ENCODE measurements at regions not wholly inside any gene's neighbourhood (a gene's known extent, or its start where the extent isn't known, plus 50 kb on each side); places are given as distances from the start of the nearest gene placed in this dataset.

DNA sequence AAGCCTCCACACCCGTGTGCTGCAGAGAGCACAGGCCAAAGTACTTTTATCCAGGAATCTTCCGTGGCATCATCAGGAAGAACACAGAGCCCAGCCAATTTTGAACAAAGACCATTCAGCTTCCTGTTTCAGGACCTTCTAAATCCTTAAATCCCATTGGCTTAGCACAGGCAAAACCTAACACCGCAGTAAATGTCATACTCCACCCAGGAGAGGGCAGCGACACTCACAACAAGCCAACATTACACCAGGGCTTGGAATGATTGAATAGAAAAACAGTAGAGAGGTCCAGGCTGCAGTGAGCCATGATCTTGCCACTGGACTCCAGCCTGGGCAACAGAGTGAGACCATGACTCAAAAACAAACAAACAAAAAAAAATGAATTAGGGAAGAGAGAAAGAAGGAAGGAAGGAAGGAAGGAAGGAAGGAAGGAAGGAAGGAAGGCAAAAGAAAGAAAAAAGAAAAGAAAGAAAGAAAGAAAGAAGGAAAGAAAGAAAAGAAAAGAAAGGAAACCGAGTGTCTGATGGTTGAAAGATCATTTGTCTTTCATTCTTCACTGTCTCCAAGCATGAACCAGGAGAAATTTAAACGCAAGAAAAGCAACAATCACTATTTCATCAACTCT, 144.6 kb upstream of the SATB2 start:
- H3K9me3 ChIP-seq (ENCODE audit: low read depth, low read length) = no peaks in the 10 kb centered on the region
- TF ChIP-seq, protein P1, sequence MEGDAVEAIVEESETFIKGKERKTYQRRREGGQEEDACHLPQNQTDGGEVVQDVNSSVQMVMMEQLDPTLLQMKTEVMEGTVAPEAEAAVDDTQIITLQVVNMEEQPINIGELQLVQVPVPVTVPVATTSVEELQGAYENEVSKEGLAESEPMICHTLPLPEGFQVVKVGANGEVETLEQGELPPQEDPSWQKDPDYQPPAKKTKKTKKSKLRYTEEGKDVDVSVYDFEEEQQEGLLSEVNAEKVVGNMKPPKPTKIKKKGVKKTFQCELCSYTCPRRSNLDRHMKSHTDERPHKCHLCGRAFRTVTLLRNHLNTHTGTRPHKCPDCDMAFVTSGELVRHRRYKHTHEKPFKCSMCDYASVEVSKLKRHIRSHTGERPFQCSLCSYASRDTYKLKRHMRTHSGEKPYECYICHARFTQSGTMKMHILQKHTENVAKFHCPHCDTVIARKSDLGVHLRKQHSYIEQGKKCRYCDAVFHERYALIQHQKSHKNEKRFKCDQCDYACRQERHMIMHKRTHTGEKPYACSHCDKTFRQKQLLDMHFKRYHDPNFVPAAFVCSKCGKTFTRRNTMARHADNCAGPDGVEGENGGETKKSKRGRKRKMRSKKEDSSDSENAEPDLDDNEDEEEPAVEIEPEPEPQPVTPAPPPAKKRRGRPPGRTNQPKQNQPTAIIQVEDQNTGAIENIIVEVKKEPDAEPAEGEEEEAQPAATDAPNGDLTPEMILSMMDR (IDR thresholded peaks at IDR 0.05; ENCODE audit: extremely low read depth, low read depth, low read length) = peak; percentile 28
- H4K20me1 ChIP-seq (ENCODE audit: insufficient read depth, low read length) = no peaks in the 10 kb centered on the region
- no peak overlapping the region for H2AFZ ChIP-seq (ENCODE audit: low read length)
- no peaks in the 10 kb centered on the region for H3K79me2 ChIP-seq (ENCODE audit: insufficient read depth, low read length)
- H3K27ac ChIP-seq (ENCODE audit: low read depth, low read length) = no peak overlapping the region
- H3K36me3 ChIP-seq (ENCODE audit: insufficient read depth, low read length) = no peaks in the 10 kb centered on the region
- no peaks in the 10 kb centered on the region for H3K4me1 ChIP-seq (ENCODE audit: insufficient read depth, low read length)
- no peak overlapping the region for H3K4me2 ChIP-seq (ENCODE audit: insufficient read depth, low read length)
- peak; percentile 84 for DNase-seq (ENCODE audit: insufficient read length, low spot score, missing footprints)
- H3K4me3 ChIP-seq (ENCODE audit: insufficient read depth, low read length) = no peak overlapping the region
- no peaks in the 10 kb centered on the region for H3K27me3 ChIP-seq (ENCODE audit: insufficient read depth, low read length)

- no peaks in the 10 kb centered on the region for H3K27me3 ChIP-seq (ENCODE audit: insufficient read depth, low read length)
These were observed 138.8 kb upstream of the SATB2 start for GRCh38 chr2:199596549-199596948.

GRCh38 chr2:199594443-199594842, 136.7 kb upstream of the SATB2 start:
- H3K4me1 ChIP-seq (ENCODE audit: insufficient read depth, low read length) = peaks cover 6% of the 10 kb centered on the region
- H4K20me1 ChIP-seq (ENCODE audit: insufficient read depth, low read length) = no peaks in the 10 kb centered on the region
- H3K9me3 ChIP-seq (ENCODE audit: low read depth, low read length) = no peaks in the 10 kb centered on the region
- H2AFZ ChIP-seq (ENCODE audit: low read length) = no peak overlapping the region
- H3K79me2 ChIP-seq (ENCODE audit: insufficient read depth, low read length) = no peaks in the 10 kb centered on the region
- TF ChIP-seq, protein P1 (IDR thresholded peaks at IDR 0.05; ENCODE audit: extremely low read depth, low read depth, low read length) = no peak
- no peak overlapping the region for H3K4me2 ChIP-seq (ENCODE audit: insufficient read depth, low read length)
- no peaks in the 10 kb centered on the region for H3K36me3 ChIP-seq (ENCODE audit: insufficient read depth, low read length)
- no peak for DNase-seq (ENCODE audit: insufficient read length, low spot score, missing footprints)
- H3K4me3 ChIP-seq (ENCODE audit: insufficient read depth, low read length) = no peak overlapping the region
- H3K27ac ChIP-seq (ENCODE audit: low read depth, low read length) = no peak overlapping the region
- no peaks in the 10 kb centered on the region for H3K27me3 ChIP-seq (ENCODE audit: insufficient read depth, low read length)

More at GRCh38 chr2:199596549-199596948, 138.8 kb upstream of the SATB2 start:
- Histone ChIP-seq H4K20me1 (ENCODE audit: insufficient read depth, low read length) (no peaks in the 10 kb centered on the region), H3K79me2 (ENCODE audit: insufficient read depth, low read length) (no peaks in the 10 kb centered on the region), H3K9me3 (ENCODE audit: low read depth, low read length) (no peaks in the 10 kb centered on the region), H3K27ac (ENCODE audit: low read depth, low read length) (no peak overlapping the region), H3K4me1 (ENCODE audit: insufficient read depth, low read length) (no peaks in the 10 kb centered on the region), H3K4me3 (ENCODE audit: insufficient read depth, low read length) (no peak overlapping the region), H3K36me3 (ENCODE audit: insufficient read depth, low read length) (no peaks in the 10 kb centered on the region), H3K4me2 (ENCODE audit: insufficient read depth, low read length) (no peak overlapping the region), H2AFZ (ENCODE audit: low read length) (no peak overlapping the region)
- TF ChIP-seq, protein P1 (IDR thresholded peaks at IDR 0.05; ENCODE audit: extremely low read depth, low read depth, low read length) = peak; percentile 53
- no peak for DNase-seq (ENCODE audit: insufficient read length, low spot score, missing footprints)

- Histone ChIP-seq H3K36me3 (ENCODE audit: insufficient read depth, low read length) (no peaks in the 10 kb centered on the region), H3K79me2 (ENCODE audit: insufficient read depth, low read length) (no peaks in the 10 kb centered on the region), H3K27me3 (ENCODE audit: insufficient read depth, low read length) (peaks cover 9% of the 10 kb centered on the region), H3K9me3 (ENCODE audit: low read depth, low read length) (no peaks in the 10 kb centered on the region), H3K4me2 (ENCODE audit: insufficient read depth, low read length) (no peak overlapping the region), H4K20me1 (ENCODE audit: insufficient read depth, low read length) (no peaks in the 10 kb centered on the region), H3K4me1 (ENCODE audit: insufficient read depth, low read length) (peaks cover 6% of the 10 kb centered on the region), H3K27ac (ENCODE audit: low read depth, low read length) (no peak overlapping the region), H2AFZ (ENCODE audit: low read length) (no peak overlapping the region), H3K4me3 (ENCODE audit: insufficient read depth, low read length) (no peak overlapping the region)
- DNase-seq (ENCODE audit: insufficient read length, low spot score, missing footprints) = no peak
- TF ChIP-seq, protein P1 (IDR thresholded peaks at IDR 0.05; ENCODE audit: extremely low read depth, low read depth, low read length) = no peak
These were observed 134.1 kb upstream of the SATB2 start for GRCh38 chr2:199591826-199592225.
